ENCODE measurements at regions not wholly inside any gene's neighbourhood (a gene's known extent, or its start where the extent isn't known, plus 50 kb on each side); places are given as distances from the start of the nearest gene placed in this dataset.
A peak's percentile ranks its signal among the peaks of the same experiment; 100 is the strongest.

DNA sequence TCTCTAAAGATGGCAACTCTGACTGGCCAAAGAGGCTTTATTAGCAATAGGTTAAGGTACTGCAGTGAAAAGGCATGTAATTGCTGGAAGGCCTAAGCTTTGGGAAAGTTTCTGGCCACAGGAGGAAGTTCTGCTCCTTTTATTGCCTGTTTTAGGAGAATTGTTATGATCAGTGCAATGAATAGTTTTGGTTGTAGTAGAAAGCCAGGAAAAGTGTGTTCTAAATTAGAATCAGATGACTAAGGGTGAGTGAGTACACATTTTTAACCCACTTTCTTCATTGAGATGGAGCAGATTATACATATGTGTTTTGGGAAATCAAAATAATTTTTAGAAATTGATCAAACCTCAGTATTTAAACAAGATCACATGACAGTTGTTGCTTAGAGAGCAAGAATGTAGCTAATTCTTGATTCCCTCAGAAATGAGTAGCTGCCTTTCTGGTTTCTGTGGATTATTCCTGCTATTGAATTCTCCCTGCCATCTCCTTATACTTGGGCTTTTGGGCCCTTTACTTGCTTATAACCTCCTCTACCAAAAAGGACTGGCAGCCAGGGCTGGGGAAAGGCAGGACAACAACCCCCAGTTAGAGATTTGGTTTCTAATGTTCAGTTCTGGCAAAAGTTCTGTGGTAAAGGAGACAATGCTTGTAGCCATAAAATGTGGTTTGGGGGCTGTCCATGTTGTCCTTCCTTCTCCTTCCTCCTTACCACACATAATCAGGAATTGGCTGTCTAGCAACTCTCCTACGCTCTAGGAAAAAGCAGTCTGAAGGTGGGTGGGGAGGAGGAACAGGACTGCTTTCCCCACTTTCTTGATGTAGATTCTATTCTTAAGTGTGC is 217.1 kb downstream of the SLC38A4 start:
- no peak overlapping the region for H3K4me3 ChIP-seq
- no peak for DNase-seq
- WGBS, 2 donors: 62 to 89% methylated on average over 1 of the region's 1 CpG
- H3K27me3 ChIP-seq: no peaks in the 10 kb centered on the region
- peaks cover 22% of the 10 kb centered on the region for H3K4me1 ChIP-seq
- H3K36me3 ChIP-seq (replicated peaks in 1 of 2; ENCODE audit: insufficient read depth in 1 of 2, low read depth in 2 of 2): no peaks in the 10 kb centered on the region
- H3K27ac ChIP-seq: peak overlapping the region in 2 of 4 donors; percentile 3 to 52
- intact Hi-C loops (cut with DNase I): no loop called here
- H3K9me3 ChIP-seq: no peaks in the 10 kb centered on the region
- ATAC-seq: no peak
- TF ChIP-seq POLR2A (IDR thresholded peaks at IDR 0.05): no peak

DNA sequence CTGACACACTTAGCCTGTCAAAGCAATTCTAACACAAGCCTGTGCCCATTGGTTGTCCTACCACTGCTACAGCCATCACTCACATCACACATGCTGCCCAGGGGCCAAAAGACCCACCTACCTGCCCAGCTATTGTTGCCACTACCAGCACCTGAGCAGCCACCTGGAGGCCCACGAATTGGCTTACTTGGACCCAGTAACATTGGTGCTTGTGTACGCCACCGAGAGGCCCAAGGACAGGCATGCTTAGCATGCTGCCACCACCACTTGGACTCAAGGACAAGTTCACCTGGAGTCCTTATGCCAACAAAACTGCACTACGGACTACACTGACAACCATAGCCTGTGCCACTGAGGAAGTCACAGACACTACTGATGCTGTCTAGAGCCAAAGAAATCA is 221.1 kb downstream of the SLC38A4 start:
- H3K27me3 ChIP-seq: no peaks in the 10 kb centered on the region
- TF ChIP-seq, protein P1, sequence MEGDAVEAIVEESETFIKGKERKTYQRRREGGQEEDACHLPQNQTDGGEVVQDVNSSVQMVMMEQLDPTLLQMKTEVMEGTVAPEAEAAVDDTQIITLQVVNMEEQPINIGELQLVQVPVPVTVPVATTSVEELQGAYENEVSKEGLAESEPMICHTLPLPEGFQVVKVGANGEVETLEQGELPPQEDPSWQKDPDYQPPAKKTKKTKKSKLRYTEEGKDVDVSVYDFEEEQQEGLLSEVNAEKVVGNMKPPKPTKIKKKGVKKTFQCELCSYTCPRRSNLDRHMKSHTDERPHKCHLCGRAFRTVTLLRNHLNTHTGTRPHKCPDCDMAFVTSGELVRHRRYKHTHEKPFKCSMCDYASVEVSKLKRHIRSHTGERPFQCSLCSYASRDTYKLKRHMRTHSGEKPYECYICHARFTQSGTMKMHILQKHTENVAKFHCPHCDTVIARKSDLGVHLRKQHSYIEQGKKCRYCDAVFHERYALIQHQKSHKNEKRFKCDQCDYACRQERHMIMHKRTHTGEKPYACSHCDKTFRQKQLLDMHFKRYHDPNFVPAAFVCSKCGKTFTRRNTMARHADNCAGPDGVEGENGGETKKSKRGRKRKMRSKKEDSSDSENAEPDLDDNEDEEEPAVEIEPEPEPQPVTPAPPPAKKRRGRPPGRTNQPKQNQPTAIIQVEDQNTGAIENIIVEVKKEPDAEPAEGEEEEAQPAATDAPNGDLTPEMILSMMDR (IDR thresholded peaks at IDR 0.05): no peak
- TF ChIP-seq POLR2A (IDR thresholded peaks at IDR 0.05): no peak
- no peak overlapping the region for H3K4me3 ChIP-seq
- no peaks in the 10 kb centered on the region for H3K36me3 ChIP-seq (replicated peaks in 1 of 2; ENCODE audit: insufficient read depth in 1 of 2, low read depth in 2 of 2)
- no peak for ATAC-seq
- H3K4me1 ChIP-seq: peaks cover 11% of the 10 kb centered on the region
- no peak overlapping the region for H3K27ac ChIP-seq
- no peak for DNase-seq
- intact Hi-C loops (cut with DNase I): no loop called here
- H3K9me3 ChIP-seq: no peaks in the 10 kb centered on the region
- WGBS, 2 donors: 80 to 81% methylated on average over 2 to 4 of the region's 4 CpGs

DNA sequence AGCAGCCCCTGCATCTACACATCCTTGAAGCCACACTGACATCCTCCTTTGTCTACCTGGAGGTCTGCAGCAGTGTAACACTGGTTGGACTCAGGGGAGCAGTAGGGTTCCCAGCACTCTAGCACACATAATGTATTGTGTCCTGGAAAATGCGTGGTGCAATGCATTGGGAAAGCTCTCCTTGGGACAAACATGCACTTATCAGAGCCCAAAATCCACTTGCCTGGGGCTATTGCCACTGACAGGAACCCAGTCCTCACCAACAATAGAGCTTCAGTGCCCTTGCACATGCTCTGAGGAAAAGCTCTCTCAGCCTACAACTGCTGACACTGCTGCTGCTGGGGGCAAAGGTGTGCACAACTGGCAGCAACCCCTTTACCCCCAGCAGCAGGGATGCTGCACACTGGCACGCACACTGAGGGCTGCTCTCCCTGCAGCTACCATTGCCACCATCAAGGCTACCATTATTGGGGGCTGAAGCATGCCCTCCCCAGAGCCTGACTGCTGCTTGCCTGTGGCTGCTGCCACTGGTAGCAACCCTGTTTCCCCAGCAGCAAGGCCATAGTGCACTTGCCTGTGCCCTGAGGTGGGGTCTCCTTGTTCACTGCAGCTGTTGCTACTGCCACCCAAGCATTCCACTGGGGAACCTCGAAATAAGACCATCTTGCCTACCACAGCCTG is 221.9 kb downstream of the SLC38A4 start:
- no peaks in the 10 kb centered on the region for H3K36me3 ChIP-seq (replicated peaks in 1 of 2; ENCODE audit: insufficient read depth in 1 of 2, low read depth in 2 of 2)
- no peak for DNase-seq
- H3K4me1 ChIP-seq: peaks cover 3% of the 10 kb centered on the region
- H3K27me3 ChIP-seq: no peaks in the 10 kb centered on the region
- intact Hi-C loops (cut with DNase I): no loop called here
- H3K27ac ChIP-seq: no peak overlapping the region
- no peak for TF ChIP-seq POLR2A (IDR thresholded peaks at IDR 0.05)
- TF ChIP-seq, protein P1 (IDR thresholded peaks at IDR 0.05): no peak
- H3K9me3 ChIP-seq: no peaks in the 10 kb centered on the region
- ATAC-seq: no peak
- WGBS, 2 donors: 75 to 96% methylated on average over 1 to 3 of the region's 3 CpGs
- H3K4me3 ChIP-seq: no peak overlapping the region

DNA sequence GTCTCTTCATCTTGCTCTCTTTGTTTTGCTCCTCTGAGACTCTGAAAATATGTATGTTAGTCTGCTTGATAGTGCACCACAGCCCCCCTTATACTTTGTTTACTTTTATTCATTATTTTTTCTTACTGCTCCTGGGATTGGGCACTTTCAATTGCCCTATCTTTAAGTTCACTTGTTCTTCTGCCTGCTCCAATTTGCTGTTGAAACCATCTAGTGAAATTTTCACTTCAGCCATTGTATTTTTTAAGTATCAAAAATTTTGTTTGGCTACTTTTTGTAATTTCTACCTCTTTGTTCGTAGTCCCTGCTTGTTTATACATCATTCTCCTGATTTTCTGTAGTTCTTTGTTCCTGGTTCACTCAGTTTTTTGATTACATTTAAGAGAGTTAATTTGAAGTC is 223.3 kb downstream of the SLC38A4 start:
- Histone ChIP-seq H3K27me3 (no peaks in the 10 kb centered on the region), H3K36me3 (replicated peaks in 1 of 2; ENCODE audit: insufficient read depth in 1 of 2, low read depth in 2 of 2) (no peaks in the 10 kb centered on the region), H3K27ac (no peak overlapping the region), H3K4me1 (no peaks in the 10 kb centered on the region), H3K9me3 (no peaks in the 10 kb centered on the region), H3K4me3 (no peak overlapping the region)
- intact Hi-C loops (cut with DNase I): no loop called here
- ATAC-seq (no peak), DNase-seq (no peak)
- TF ChIP-seq POLR2A (IDR thresholded peaks at IDR 0.05): no peak
- TF ChIP-seq, protein P1 (IDR thresholded peaks at IDR 0.05): no peak
- 95 to 96% methylated on average over 1 of the region's 1 CpG for WGBS, 2 donors

DNA sequence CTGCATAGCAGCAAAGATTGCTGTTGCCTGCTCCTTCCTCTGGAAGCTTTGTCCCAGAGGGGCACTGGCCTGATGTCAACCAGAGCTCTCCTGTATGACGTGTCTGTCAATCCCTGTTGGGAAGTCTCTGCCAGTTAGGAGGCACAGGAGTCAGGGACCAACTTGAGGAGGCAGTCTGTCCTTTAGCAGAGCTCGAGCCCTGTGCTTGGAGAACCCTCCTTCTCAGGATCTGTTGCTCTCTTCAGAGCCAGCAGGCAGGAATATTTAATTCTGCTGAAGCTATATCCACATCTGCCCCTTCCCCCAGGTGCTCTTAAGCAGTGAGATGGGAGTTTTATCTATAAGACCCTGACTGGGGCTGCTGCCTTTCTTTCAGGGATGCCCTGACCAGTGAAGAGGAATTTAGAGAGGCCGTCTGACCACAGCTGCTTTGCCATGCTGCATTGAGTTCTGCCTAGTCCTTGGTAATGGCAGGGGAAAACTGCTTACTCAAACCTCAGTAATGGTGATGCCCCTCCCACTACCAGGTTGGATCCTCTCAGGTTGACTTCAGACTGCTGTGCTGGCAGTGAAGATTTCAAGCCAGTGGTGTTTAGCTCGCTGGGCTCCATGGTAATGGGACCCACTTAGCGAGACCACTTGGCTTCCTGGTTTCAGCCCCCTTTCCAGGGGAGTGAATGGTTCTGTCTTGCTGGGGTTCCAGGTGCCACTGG is 218.6 kb upstream of the SLC38A2 start:
- no peak for TF ChIP-seq POLR2A (IDR thresholded peaks at IDR 0.05)
- TF ChIP-seq, protein P1 (IDR thresholded peaks at IDR 0.05): no peak
- H3K27ac ChIP-seq: no peak overlapping the region
- H3K9me3 ChIP-seq: no peaks in the 10 kb centered on the region
- ATAC-seq (no peak), DNase-seq (no peak)
- intact Hi-C loops (cut with DNase I): no loop called here
- no peaks in the 10 kb centered on the region for H3K36me3 ChIP-seq (replicated peaks in 1 of 2; ENCODE audit: insufficient read depth in 1 of 2, low read depth in 2 of 2)
- H3K4me1 ChIP-seq: no peaks in the 10 kb centered on the region
- no peaks in the 10 kb centered on the region for H3K27me3 ChIP-seq
- H3K4me3 ChIP-seq: no peak overlapping the region
- WGBS, 2 donors: 88 to 97% methylated on average over 5 of the region's 5 CpGs

All from body of pancreas (tissue), 4 donors.